SK-N-SH (cell line): ENCODE measurements at regions not wholly inside any gene's neighbourhood (a gene's known extent, or its start where the extent isn't known, plus 50 kb on each side); places are given as distances from the start of the nearest gene placed in this dataset.

Experiments
- CHD2 ChIP-seq: fragments of 150-350 bp; IDR thresholded peaks from 2 replicates; pipeline ENCODE4 v1.6.1; 2018; ENCODE audit warnings: low read length; ENCODE audit not compliant: partially characterized antibody
- GABPA ChIP-seq: IDR thresholded peaks from 2 replicates; pipeline ENCODE4 v1.4.0; 2012; ENCODE audit warnings: low read depth, mild to moderate bottlenecking
- MXI1 ChIP-seq: IDR thresholded peaks from 2 replicates; pipeline ENCODE4 v1.6.1; 2012; ENCODE audit warnings: mild to moderate bottlenecking, low read depth, low read length, improper control_type of control experiment
- RAD21 ChIP-seq: IDR thresholded peaks from 2 replicates; pipeline ENCODE4 v1.6.1; 2012; ENCODE audit warnings: mild to moderate bottlenecking, low read length
- TAF1 ChIP-seq: IDR thresholded peaks from 2 replicates; pipeline ENCODE4 v1.6.1; 2012; ENCODE audit warnings: low read depth, mild to moderate bottlenecking, low read length, moderate library complexity, borderline replicate concordance
- USF2 ChIP-seq: fragments of 150-350 bp; IDR thresholded peaks from 2 replicates; pipeline ENCODE4 v1.6.1; 2017; ENCODE audit warnings: antibody characterized with exemption, low read length, low read depth, borderline replicate concordance
- TF ChIP-seq, protein P1 (sequence below): fragments of 200-600 bp; sonication (generic); IDR thresholded peaks from 2 replicates; pipeline ENCODE4 v1.6.1; 2017; ENCODE audit warnings: antibody characterized with exemption, mild to moderate bottlenecking, moderate library complexity
- TF ChIP-seq, protein P2 (sequence below): IDR thresholded peaks from 2 replicates; pipeline ENCODE4 v1.4.0; 2012; ENCODE audit warnings: low read depth, borderline replicate concordance

- TF ChIP-seq MXI1 (no peak), CHD2 (no peak), GABPA (no peak), TAF1 (no peak), USF2 (no peak), RAD21 (no peak)
- TF ChIP-seq, protein P1, sequence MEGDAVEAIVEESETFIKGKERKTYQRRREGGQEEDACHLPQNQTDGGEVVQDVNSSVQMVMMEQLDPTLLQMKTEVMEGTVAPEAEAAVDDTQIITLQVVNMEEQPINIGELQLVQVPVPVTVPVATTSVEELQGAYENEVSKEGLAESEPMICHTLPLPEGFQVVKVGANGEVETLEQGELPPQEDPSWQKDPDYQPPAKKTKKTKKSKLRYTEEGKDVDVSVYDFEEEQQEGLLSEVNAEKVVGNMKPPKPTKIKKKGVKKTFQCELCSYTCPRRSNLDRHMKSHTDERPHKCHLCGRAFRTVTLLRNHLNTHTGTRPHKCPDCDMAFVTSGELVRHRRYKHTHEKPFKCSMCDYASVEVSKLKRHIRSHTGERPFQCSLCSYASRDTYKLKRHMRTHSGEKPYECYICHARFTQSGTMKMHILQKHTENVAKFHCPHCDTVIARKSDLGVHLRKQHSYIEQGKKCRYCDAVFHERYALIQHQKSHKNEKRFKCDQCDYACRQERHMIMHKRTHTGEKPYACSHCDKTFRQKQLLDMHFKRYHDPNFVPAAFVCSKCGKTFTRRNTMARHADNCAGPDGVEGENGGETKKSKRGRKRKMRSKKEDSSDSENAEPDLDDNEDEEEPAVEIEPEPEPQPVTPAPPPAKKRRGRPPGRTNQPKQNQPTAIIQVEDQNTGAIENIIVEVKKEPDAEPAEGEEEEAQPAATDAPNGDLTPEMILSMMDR = no peak
- TF ChIP-seq, protein P2, sequence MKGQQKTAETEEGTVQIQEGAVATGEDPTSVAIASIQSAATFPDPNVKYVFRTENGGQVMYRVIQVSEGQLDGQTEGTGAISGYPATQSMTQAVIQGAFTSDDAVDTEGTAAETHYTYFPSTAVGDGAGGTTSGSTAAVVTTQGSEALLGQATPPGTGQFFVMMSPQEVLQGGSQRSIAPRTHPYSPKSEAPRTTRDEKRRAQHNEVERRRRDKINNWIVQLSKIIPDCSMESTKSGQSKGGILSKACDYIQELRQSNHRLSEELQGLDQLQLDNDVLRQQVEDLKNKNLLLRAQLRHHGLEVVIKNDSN = no peak
Observed at GRCh38 chrX:118219866-118220265, 103.3 kb upstream of the KLHL13 start.
